ENCODE measurements at regions not wholly inside any gene's neighbourhood (a gene's known extent, or its start where the extent isn't known, plus 50 kb on each side); places are given as distances from the start of the nearest gene placed in this dataset.

- H3K27me3 ChIP-seq (ENCODE audit: low read depth): no peaks in the 10 kb centered on the region
- H3K9me3 ChIP-seq: no peaks in the 10 kb centered on the region
- DNase-seq (ENCODE audit: low spot score in 2 of 2): no peak
- H3K36me3 ChIP-seq (replicated peaks): no peaks in the 10 kb centered on the region
- H3K4me3 ChIP-seq: no peak overlapping the region
- H3K4me1 ChIP-seq: no peaks in the 10 kb centered on the region
- in situ Hi-C loops (cut with MboI; ENCODE audit: low sequenced_read_pairs): no loop called here
Observed at GRCh38 chr22:47474464-47474863, 712.0 kb downstream of the TBC1D22A start.

GRCh38 chr22:47472636-47473035, 710.2 kb downstream of the TBC1D22A start:
- Histone ChIP-seq H3K4me3 (no peak overlapping the region), H3K36me3 (replicated peaks) (no peaks in the 10 kb centered on the region), H3K27me3 (ENCODE audit: low read depth) (no peaks in the 10 kb centered on the region), H3K4me1 (no peaks in the 10 kb centered on the region), H3K9me3 (no peaks in the 10 kb centered on the region)
- in situ Hi-C loops (cut with MboI; ENCODE audit: low sequenced_read_pairs): no loop called here
- no peak for DNase-seq (ENCODE audit: low spot score in 2 of 2)

GRCh38 chr22:47471406-47471805, 709.0 kb downstream of the TBC1D22A start:
- in situ Hi-C loops (cut with MboI; ENCODE audit: low sequenced_read_pairs): no loop called here
- Histone ChIP-seq H3K9me3 (no peaks in the 10 kb centered on the region), H3K36me3 (replicated peaks) (no peaks in the 10 kb centered on the region), H3K27me3 (ENCODE audit: low read depth) (no peaks in the 10 kb centered on the region), H3K4me3 (no peak overlapping the region), H3K4me1 (no peaks in the 10 kb centered on the region)
- DNase-seq (ENCODE audit: low spot score in 2 of 2): no peak

GRCh38 chr22:47465809-47466208, 703.4 kb downstream of the TBC1D22A start:
- no peaks in the 10 kb centered on the region for H3K9me3 ChIP-seq
- in situ Hi-C loops (cut with MboI; ENCODE audit: low sequenced_read_pairs): no loop called here
- no peaks in the 10 kb centered on the region for H3K4me1 ChIP-seq
- H3K27me3 ChIP-seq (ENCODE audit: low read depth): no peaks in the 10 kb centered on the region
- no peak for DNase-seq (ENCODE audit: low spot score in 2 of 2)
- no peak overlapping the region for H3K4me3 ChIP-seq
- no peaks in the 10 kb centered on the region for H3K36me3 ChIP-seq (replicated peaks)

GRCh38 chr22:47465222-47465621, 702.8 kb downstream of the TBC1D22A start:
- Histone ChIP-seq H3K4me1 (no peaks in the 10 kb centered on the region), H3K9me3 (no peaks in the 10 kb centered on the region), H3K4me3 (no peak overlapping the region), H3K36me3 (replicated peaks) (no peaks in the 10 kb centered on the region), H3K27me3 (ENCODE audit: low read depth) (no peaks in the 10 kb centered on the region)
- no peak for DNase-seq (ENCODE audit: low spot score in 2 of 2)
- in situ Hi-C loops (cut with MboI; ENCODE audit: low sequenced_read_pairs): no loop called here

- H3K4me1 ChIP-seq: no peaks in the 10 kb centered on the region
- no peaks in the 10 kb centered on the region for H3K36me3 ChIP-seq (replicated peaks)
- H3K4me3 ChIP-seq: no peak overlapping the region
- in situ Hi-C loops (cut with MboI; ENCODE audit: low sequenced_read_pairs): no loop called here
- H3K9me3 ChIP-seq: no peaks in the 10 kb centered on the region
- no peak for DNase-seq (ENCODE audit: low spot score in 2 of 2)
- H3K27me3 ChIP-seq (ENCODE audit: low read depth): no peaks in the 10 kb centered on the region
Observed at GRCh38 chr22:47463220-47463619, 700.8 kb downstream of the TBC1D22A start.

GRCh38 chr22:47460861-47461260, 698.4 kb downstream of the TBC1D22A start:
- DNase-seq (ENCODE audit: low spot score in 2 of 2): no peak

GRCh38 chr22:47460176-47460575, 697.7 kb downstream of the TBC1D22A start:
- H3K4me3 ChIP-seq: no peak overlapping the region
- H3K4me1 ChIP-seq: no peaks in the 10 kb centered on the region
- H3K36me3 ChIP-seq (replicated peaks): no peaks in the 10 kb centered on the region
- no peaks in the 10 kb centered on the region for H3K27me3 ChIP-seq (ENCODE audit: low read depth)
- DNase-seq (ENCODE audit: low spot score in 2 of 2): no peak
- in situ Hi-C loops (cut with MboI; ENCODE audit: low sequenced_read_pairs): no loop called here
- H3K9me3 ChIP-seq: no peaks in the 10 kb centered on the region

More at GRCh38 chr22:47460861-47461260, 698.4 kb downstream of the TBC1D22A start:
- H3K4me1 ChIP-seq: no peaks in the 10 kb centered on the region
- H3K36me3 ChIP-seq (replicated peaks): no peaks in the 10 kb centered on the region
- no peaks in the 10 kb centered on the region for H3K9me3 ChIP-seq
- H3K4me3 ChIP-seq: no peak overlapping the region
- H3K27me3 ChIP-seq (ENCODE audit: low read depth): no peaks in the 10 kb centered on the region
- in situ Hi-C loops (cut with MboI; ENCODE audit: low sequenced_read_pairs): no loop called here

- DNase-seq (ENCODE audit: low spot score in 2 of 2): no peak
- Histone ChIP-seq H3K36me3 (replicated peaks) (no peaks in the 10 kb centered on the region), H3K9me3 (no peaks in the 10 kb centered on the region), H3K4me1 (no peaks in the 10 kb centered on the region), H3K27me3 (ENCODE audit: low read depth) (no peaks in the 10 kb centered on the region), H3K4me3 (no peak overlapping the region)
- in situ Hi-C loops (cut with MboI; ENCODE audit: low sequenced_read_pairs): no loop called here
Observed at GRCh38 chr22:47458348-47458747, 695.9 kb downstream of the TBC1D22A start.

GRCh38 chr22:47457509-47458300, 695.3 kb downstream of the TBC1D22A start:
- in situ Hi-C loops (cut with MboI; ENCODE audit: low sequenced_read_pairs): no loop called here
- H3K27me3 ChIP-seq (ENCODE audit: low read depth): no peaks in the 10 kb centered on the region
- H3K36me3 ChIP-seq (replicated peaks): no peaks in the 10 kb centered on the region
- H3K4me3 ChIP-seq: no peak overlapping the region
- no peaks in the 10 kb centered on the region for H3K4me1 ChIP-seq
- no peaks in the 10 kb centered on the region for H3K9me3 ChIP-seq
- no peak for DNase-seq (ENCODE audit: low spot score in 2 of 2)

- Histone ChIP-seq H3K36me3 (replicated peaks) (no peaks in the 10 kb centered on the region), H3K4me3 (no peak overlapping the region), H3K9me3 (no peaks in the 10 kb centered on the region), H3K27me3 (ENCODE audit: low read depth) (no peaks in the 10 kb centered on the region), H3K4me1 (no peaks in the 10 kb centered on the region)
- DNase-seq (ENCODE audit: low spot score in 2 of 2): no peak
- in situ Hi-C loops (cut with MboI; ENCODE audit: low sequenced_read_pairs): no loop called here
Observed at GRCh38 chr22:47457021-47457420, 694.6 kb downstream of the TBC1D22A start.

- no peaks in the 10 kb centered on the region for H3K4me1 ChIP-seq
- no peaks in the 10 kb centered on the region for H3K36me3 ChIP-seq (replicated peaks)
- no peak for DNase-seq (ENCODE audit: low spot score in 2 of 2)
- in situ Hi-C loops (cut with MboI; ENCODE audit: low sequenced_read_pairs): no loop called here
- no peaks in the 10 kb centered on the region for H3K27me3 ChIP-seq (ENCODE audit: low read depth)
- no peak overlapping the region for H3K4me3 ChIP-seq
- H3K9me3 ChIP-seq: no peaks in the 10 kb centered on the region
Observed at GRCh38 chr22:47456031-47456430, 693.6 kb downstream of the TBC1D22A start.

GRCh38 chr22:47453049-47453448, 690.6 kb downstream of the TBC1D22A start:
- Histone ChIP-seq H3K36me3 (replicated peaks) (no peaks in the 10 kb centered on the region), H3K27me3 (ENCODE audit: low read depth) (no peaks in the 10 kb centered on the region), H3K9me3 (no peaks in the 10 kb centered on the region), H3K4me1 (no peaks in the 10 kb centered on the region), H3K4me3 (no peak overlapping the region)
- no peak for DNase-seq (ENCODE audit: low spot score in 2 of 2)
- in situ Hi-C loops (cut with MboI; ENCODE audit: low sequenced_read_pairs): no loop called here

GRCh38 chr22:47452184-47452583, 689.7 kb downstream of the TBC1D22A start:
- Histone ChIP-seq H3K9me3 (no peaks in the 10 kb centered on the region), H3K4me1 (no peaks in the 10 kb centered on the region), H3K4me3 (no peak overlapping the region), H3K27me3 (ENCODE audit: low read depth) (no peaks in the 10 kb centered on the region), H3K36me3 (replicated peaks) (no peaks in the 10 kb centered on the region)
- in situ Hi-C loops (cut with MboI; ENCODE audit: low sequenced_read_pairs): no loop called here
- DNase-seq (ENCODE audit: low spot score in 2 of 2): peak; percentile 17 to 60
